ENCODE measurements at regions not wholly inside any gene's neighbourhood (a gene's known extent, or its start where the extent isn't known, plus 50 kb on each side); places are given as distances from the start of the nearest gene placed in this dataset.
"Not testable (repeated sequence)": the region's sequence is repeated elsewhere in the genome, so short reads cannot be mapped to it uniquely, and the experiment has no call there.

DNA sequence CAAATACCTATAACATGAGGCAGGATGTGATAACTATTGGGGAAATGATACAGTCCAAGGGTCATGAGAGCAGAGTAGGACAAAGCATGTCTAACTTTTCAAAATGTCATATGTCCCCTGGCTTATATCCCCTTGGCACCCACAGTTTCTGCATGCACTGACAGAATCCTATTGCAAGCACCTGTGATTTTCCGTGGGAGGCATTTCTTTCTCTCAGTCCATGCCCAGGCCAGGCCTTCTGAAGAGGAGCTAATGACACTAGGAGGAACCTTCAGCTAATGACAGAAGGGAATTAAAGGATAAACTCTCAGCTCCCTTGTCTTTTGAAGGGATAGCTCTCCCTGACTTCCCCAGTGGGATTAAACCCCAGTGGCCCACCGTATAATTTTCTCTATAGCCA is 249.2 kb downstream of the TTC6 start:
- no peak for DNase-seq (ENCODE audit: low spot score)

DNA sequence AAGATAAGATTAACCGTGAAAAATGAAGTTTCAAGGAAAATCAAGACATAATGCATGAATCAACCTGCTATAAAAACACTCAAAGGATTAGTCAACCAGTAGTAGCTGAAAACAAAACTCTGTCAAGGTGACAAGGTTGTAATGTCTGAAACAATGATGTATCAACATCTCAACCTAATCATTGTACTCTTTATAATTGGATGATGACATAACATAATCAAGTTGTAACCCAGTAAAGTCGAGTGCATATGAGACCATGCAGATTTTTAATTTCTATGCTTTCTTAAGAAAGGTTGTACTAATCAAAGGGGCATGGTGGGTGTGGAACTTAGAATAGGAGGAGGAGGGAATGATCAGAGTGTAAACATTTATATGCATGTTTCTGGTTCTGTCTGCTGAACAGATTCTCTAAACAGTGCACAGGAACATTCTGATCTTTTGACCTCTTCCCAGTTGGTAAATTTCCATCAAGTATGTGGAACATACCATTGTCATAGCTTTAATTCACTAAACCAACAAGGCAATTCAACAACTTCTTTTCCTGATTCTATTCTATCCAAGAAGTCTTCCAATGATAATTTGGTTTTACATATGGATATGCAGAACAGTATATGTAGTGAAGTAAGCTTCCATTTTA is 253.7 kb downstream of the TTC6 start:
- no peak for DNase-seq (ENCODE audit: low spot score)

DNA sequence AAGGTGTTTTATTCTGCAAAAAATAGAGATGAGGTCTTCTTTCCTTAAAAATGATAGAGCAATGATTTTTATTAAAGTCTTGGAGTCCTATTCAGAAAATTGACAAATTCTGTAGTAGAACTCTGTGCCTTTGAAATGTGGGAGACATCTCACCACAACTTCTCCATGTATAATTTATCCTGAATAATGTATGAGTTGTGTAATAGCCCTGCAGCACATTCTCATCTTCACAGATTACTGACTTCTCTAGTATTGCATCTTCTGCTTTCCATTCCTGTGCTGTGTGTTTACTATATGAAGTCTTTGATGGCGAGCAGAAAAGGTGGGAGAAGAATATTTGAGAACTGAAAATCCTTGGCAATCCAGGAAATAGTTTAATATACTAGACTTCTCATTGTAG is 255.6 kb downstream of the TTC6 start:
- DNase-seq (ENCODE audit: low spot score): no peak

DNA sequence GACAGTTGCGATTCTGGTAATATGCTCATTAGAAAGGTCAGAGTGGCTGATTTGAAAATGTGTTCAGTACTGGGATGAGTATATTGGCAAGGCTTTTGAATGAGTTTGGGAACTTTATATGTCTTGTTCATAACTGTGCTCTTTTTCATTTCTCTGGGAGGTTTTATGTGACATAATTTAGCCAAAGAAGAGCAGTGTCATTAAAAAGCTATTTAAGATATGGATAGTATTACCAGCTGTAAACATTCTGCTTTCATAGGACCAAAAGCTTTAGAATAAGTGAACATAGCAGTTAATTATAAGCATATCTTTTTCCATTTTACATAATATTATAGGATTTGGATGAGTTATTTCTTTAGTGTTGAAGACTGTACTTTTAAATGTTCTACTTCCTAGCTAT is 260.4 kb downstream of the TTC6 start:
- DNase-seq (ENCODE audit: low spot score): no peak

DNA sequence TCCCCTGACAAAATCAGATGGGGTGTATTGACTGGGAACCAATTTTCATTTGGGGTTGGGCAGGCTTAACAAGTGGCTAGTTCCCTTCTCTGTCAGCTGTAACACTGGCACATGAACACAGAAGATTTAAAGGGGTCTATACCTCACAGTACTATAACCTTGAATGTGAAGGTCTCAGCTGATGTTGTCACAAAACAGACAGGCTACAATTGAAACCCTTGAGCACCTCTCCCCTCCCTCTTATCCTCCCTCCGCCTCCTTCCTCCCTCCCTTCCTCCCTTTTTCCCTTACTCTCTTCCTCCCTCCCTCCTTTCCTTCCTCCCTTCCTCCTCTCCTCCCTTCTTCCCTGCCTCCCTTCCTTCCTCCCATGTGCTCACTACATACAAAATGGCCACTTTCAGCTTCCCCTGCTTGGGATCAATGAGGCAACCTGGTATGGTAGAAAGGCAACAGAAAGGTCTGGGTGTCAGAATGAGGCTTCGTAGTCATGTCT is 262.4 kb downstream of the TTC6 start:
- DNase-seq (ENCODE audit: low spot score): no peak

DNA sequence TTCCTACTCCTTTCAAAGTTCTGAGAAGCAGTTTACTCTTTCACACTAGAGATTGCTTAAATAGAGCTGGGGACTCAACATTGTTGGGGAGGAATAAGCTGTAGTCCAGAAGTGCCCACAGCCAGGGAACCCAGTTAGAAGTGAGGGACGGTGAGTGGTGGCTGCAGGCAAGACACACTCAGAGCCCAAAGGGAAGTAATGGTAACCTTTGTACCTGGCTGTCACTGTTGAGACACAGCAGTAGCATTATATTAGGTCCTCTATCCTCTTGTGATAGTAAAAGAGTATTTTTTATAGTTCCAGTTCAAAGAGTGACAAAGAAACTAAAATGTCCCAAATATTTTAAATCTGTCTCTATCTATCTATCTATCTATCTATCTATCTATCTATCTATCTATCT is 263.3 kb downstream of the TTC6 start:
- DNase-seq (ENCODE audit: low spot score): no peak

DNA sequence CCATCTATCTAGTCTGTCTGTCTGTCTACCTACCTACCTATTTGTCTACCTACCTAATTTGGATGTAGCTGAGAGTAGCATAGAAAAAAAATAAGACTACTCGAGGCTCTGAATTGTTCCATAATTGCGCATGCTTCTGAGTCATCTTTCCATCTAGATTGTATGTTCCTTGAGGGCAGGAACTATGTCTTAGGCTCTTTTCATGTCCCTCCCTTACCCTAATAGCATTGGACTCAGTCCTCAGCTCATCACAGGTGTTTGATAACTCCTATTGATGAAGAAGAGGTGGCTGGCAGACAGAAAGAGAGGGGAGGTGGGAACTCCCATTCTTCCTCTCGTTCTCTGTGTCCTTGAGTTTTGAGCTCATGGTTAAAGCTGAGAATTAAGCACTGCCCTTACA is 263.7 kb downstream of the TTC6 start:
- DNase-seq (ENCODE audit: low spot score): no peak

DNA sequence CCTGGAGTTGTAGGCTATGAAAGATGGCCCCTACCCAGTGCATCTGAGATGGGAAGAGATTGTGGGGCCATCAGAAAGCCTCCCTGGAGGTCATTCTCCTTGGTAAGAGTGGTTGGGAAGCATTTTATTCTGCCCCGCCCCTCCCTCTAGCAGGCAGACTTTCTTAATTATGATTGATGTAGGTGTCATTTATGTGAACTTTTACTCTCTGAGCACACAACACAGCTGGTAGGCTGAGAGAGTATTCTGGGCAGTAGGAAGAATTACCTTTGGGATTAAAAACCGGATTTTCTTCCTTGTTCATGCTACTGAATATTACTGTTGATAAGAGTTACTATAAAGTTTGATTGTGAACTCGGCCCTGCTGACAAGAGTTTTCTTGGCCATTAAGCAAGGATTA is 266.8 kb downstream of the TTC6 start:
- DNase-seq (ENCODE audit: low spot score): no peak

DNA sequence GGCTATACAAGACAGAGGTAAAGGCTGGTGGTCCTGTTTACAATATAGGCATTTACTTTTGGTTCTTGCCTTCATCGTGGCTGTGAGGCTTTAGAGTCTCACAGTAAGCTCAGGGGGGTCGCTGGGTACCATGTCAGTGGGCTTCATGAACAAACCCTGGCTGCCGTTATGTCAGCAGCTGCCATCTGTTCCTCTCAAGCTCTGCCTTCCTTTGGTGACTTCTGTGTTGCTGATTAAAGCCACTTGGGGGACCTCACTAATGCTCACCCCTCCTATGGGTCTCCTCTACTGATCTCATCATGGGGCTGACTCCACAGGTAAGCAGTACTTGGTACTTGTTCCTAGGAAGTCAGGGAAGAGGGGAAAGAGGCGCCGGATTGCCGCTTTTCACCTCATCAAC is 268.7 kb downstream of the TTC6 start:
- no peak for DNase-seq (ENCODE audit: low spot score)

DNA sequence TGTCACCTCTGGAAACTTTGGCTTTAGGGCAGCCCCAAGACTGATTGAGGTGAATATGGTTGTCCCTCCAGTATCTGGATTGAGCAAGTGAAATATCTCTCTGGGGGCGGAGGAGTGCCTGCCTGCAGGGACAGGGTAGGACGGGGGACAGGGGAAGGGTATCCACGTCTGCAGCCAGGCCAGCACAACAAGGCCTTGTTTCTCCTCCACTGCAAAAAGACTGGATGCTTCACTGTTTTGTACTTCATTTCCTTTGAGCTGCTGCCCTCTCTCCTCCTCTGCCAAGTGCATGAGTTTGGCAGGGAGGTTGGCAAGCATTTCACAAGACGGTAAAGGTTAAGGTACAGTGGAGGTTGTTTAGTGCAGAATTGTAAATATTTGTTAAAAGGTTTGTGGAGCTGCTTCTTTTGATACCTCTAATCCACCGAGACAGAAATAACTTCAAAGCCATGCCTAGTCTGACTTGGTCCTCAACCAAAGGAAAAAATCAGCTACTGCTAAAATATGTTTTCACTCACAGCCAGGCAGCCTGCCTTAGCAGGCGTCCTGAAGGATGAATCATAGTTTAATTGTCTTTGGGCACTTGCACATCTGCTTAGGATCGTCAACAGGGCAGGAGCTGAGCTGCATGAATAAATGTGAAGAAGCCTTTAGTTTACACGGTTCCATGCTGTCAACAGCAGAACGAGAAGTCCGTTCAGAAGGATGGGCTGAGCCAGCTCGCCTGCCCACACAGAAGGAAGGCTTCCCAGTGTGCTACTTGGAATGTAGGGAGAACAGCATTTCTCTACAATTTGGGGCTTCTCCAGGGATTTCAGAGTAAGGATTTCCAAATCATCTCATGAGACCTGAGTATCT is 269.7 kb downstream of the TTC6 start:
- no peak for DNase-seq (ENCODE audit: low spot score)

DNA sequence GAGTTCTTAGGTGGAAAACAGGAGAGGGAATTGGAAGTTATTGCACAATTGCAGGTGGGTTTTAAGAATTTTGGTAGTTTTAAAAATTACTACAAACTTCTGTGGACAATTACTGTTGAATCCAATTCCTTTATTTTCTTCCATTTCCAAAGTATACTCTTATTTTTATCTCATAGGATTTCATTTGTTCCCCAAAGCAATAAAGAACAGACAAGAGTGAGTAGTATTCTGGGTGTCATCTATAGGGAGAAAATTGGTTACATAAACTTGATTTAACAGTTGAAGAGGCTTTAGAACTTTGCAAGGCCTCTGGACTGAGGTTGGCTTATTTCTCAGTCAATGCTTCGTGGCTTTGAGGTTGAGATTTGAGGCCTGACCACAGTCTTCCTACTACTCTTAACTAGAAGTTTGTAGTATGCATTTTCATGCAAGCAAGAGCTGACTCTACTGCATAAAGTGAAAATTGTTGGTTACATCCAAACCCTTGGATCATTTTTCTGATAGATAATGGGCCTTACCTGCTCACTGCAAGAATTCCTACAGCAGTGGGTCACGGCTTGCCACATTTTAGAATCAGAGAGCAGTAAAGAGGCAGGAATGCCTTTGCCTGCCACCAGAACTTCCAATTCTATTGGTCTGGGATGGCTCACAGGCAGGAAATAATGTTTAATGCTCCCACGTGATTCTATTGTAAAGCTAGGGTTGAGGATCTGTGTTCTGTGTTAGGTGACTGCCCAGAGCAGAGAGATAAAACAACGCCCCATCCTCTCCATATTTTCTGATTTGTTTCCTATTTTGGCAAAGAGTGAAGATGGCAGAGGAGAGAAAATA is 270.5 kb downstream of the TTC6 start:
- DNase-seq (ENCODE audit: low spot score): no peak

DNA sequence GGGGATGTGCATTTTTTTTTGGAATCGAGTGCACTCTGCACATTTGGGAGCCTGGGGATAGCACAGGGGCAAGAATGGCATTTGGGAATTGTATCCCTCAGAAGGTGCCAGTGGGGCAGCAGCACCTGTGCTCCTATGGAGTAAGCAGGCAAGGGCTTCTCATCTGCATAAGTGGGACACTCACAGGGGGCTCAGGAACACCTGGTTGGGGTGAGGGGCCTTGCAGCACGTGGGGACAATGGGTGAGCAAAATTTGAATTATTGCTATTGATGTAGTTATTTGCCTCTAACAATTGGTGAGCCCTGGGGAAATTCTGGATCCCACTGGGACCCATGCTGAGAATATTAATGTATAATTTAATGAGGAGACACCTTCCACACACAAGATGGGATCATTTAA is 274.2 kb downstream of the TTC6 start:
- no peak for DNase-seq (ENCODE audit: low spot score)

DNA sequence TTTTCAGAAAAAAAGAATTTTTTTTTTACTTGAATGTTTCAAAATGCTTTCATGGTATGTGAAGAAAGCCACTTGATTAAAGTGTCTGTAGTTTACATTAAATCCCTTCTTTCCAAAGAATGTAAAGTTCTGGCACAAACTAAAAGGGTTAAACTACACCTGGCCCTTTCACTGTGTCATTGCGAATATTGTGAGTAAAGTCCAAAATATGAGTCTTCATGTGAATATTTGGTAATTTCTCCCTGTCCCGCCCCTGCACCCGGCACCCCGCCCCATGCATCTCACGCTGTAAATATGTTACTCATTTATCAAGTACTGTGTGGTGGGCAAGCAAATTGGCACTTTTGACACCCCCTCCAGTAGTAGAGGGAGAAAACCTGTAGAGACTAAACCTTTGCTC is 274.7 kb downstream of the TTC6 start:
- DNase-seq (ENCODE audit: low spot score): no peak

DNA sequence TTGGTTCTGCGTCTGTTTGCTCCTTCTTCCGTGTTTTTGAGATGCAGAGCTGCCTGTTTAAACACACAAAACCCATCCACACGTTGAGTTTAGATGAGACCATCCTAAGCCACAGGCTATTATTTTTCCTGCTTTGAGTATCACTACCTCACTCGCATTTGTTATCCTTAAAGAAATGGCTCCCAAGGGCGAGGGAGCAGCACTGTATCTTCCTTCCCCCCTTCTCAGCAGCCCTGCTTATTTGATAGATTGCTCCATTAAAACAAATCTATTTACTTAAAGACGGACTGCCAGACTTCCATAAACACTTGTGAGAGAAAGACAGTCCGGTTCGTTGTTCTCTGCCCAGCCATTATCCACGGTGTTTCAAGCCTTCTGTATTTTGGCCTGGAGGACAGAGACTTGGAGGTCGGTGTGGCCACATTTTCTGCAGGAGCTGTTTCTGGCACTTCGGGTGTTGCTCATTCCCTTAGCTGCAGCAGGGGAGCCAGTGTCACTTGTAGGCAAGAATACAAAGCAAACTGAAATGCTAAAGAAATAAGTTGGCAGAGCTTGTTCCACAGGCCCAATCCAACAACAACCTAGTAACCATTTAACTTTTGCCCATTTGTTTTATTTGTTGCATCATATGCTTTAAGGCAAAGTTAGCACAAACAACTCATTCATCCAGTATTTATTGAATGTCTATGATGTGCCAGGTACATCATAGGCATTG is 275.4 kb downstream of the TTC6 start:
- DNase-seq (ENCODE audit: low spot score): no peak

DNA sequence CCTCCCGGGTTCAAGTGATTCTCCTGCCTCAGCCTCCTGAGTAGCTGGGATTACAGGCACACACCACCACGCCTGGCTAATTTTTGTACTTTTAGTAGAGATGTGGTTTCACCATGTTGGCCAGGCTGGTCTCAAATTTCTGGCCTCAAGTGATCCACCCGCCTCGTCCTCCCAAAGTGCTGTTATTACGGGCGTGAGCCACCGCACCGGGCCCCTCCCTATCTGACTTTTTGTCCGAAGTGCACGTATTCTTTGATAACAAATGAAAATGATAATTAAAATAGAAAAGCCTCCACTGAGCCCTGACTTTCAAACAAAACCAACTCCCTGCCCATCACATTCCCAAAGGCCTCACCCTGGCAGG is 278.6 kb downstream of the TTC6 start:
- not testable (repeated sequence) for DNase-seq (ENCODE audit: low spot score)

DNA sequence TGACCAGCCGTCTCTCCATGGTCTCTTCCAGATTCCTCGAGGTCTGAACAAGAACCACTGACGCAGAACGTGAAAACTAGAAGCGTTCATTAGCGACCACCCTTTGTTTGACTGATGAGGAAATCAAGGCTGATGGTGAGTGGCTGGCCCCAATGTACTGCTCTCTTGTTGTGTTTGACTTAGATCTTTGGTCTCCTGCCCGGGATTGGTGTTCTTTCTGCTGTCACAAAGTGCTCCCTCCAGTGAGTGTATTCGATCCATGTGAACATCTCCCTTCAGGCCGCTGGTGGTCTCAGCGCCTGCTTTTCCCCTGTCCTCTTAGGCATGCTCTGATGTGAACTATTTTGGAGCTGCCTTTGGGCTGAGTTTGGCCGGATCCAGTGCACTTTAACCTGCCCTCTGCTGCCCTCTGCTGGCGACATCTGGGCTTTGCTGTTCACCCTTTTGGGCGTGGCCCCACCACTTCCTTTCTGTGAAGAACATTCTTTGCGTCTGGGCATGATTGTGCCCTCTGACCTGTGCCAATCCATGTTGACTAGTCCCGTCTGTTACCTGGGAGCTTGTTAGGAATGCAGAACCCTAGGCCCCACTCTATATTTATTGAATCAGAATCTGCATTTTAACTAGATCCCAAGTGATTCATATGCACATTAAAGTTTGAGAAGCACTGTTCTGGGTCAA is 279.1 kb downstream of the TTC6 start:
- peak; percentile 81 for DNase-seq (ENCODE audit: low spot score)

DNA sequence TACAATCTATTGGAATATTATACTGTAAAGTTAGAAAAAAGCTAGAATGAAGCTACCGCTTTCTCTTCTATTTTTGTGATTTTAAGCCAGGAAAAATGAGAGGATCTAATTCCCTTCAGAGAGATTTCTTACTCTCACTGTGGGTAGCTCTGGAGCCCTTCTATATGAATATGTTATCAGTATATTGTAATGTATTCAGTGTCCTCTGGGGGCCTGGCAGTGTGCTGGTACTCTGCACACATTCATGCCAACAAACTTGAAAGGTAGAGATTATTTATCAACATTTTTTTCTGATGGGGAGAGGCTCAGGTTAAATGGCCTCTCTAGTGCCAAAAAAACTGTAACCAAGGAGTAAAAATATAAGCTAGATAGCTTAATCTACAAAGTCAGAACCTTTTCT is 292.8 kb downstream of the TTC6 start:
- DNase-seq (ENCODE audit: low spot score): no peak

DNA sequence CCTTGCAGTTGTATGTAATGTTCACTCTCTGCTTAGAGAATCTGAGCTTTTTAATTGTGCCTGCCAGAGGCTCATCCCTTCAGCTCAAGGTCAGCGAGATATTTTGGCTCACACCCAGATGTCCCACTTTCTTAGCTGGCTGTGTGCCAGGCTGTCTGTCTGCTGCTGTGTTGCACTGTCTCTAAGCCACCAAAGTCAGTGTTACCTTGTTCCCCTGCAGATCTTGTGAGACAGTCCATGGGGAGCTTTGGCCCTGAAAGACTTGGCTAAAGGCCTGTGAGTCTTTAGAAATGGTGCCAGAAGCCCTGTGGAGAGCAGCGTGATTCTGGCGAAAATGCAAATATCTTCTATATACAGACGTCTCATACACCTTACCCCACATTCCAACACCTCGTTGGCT is 293.7 kb downstream of the TTC6 start:
- no peak for DNase-seq (ENCODE audit: low spot score)

DNA sequence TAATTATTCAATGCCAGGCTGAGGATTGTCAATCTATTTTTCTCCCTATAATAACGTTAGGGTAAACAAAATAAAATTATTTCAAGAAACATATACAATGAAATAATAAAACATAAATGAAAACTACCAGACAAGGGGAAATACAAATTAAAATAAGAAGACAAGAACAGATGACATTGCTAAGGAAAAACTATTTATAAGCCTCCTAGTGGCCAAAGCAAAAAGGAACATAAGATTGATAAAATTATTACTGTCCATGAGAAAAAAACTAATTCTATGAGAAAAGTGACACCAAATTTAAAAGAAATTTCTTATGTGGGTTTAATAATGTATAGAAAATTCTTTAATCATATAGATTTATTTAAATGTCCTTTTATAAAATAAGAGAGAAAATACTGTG is 294.7 kb downstream of the TTC6 start:
- DNase-seq (ENCODE audit: low spot score): no peak

DNA sequence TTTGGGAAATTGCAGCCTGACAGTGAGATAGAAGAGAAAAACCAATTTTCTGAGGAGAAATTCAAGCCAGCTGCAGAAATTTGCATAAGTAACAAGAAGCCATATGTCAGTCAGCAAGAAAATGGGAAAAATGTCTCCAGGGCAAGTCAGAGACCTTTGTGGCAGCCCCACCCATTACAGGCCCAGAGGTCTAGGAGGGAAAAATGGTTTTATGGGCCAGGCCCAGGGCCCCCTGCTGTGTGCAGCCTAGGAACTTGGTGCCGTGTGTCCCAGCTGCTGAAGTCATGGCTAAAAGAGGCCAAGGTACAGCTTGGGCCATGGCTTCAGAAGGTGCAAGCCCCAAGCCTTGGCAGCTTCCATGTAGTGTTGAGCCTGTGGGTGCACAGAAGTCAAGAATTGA is 296.1 kb downstream of the TTC6 start:
- not testable (repeated sequence) for DNase-seq (ENCODE audit: low spot score)

DNA sequence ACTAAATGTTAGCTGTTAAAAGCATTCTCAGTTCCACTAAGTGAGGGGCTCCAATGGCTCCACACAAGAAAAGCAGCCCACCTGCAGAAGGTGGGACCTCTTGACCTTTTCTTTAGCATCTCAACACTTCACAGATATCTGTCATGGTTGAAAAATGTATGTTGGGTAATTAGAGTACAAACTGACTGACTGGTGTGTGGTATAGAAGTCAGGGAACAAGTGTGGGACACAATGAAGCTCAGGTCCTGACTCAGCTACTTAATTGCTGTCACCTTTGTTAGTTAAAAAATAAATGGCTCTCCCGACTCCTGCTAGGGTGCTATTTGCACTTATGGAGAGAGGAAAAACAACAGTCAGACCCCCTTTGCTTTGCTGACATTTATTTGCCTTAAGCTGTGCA is 299.0 kb downstream of the TTC6 start:
- no peak for DNase-seq (ENCODE audit: low spot score)

DNA sequence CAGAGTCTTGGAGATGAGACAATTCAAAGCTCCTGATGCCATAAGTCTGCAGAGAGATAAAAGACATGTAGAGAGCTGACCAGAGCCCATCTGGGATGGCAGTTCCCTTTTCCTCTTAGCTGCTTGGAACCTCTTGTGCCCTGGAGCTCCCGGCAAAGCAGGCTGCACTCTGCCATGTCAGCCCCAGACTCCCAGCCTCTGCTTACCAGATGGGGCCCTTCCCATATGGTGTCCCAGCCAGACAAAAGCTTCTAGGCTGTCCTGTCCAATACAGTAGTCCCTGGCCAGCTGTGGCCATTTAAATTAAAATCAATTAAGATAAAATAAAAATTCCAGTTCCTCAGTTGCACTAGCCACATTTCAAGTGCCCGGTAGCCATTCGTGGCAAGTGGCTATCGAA is 303.9 kb downstream of the TTC6 start:
- DNase-seq (ENCODE audit: low spot score): no peak
